ENCODE measurements at regions not wholly inside any gene's neighbourhood (a gene's known extent, or its start where the extent isn't known, plus 50 kb on each side); places are given as distances from the start of the nearest gene placed in this dataset.
"Not testable (repeated sequence)": the region's sequence is repeated elsewhere in the genome, so short reads cannot be mapped to it uniquely, and the experiment has no call there.

GRCh38 chr5:145442661-145443060 is 392.5 kb downstream of the PRELID2 start:
- ATAC-seq; intact Hi-C loops (cut with DNase I); DNase-seq (ENCODE audit: low spot score): not testable (repeated sequence)

DNA sequence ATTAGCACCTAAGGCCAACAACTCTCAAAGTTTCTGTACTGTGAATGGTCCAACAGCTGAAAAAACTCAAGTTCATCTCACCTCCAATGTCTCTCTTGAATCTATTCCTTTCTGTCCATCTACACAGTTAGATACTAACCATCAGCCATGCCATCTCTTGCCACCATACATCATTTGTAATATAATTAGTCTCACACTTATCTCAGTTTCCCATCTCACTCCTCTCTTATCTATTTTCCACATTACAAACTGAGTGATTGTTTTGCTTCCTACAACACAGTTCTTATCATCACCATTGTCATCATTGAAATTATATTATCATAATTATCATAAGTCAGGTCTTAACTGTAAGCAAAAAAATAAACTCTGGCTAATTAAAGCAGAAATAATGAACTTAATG is 393.9 kb downstream of the PRELID2 start:
- DNase-seq (ENCODE audit: low spot score), result no peak
- intact Hi-C loops (cut with DNase I), result no loop called here

DNA sequence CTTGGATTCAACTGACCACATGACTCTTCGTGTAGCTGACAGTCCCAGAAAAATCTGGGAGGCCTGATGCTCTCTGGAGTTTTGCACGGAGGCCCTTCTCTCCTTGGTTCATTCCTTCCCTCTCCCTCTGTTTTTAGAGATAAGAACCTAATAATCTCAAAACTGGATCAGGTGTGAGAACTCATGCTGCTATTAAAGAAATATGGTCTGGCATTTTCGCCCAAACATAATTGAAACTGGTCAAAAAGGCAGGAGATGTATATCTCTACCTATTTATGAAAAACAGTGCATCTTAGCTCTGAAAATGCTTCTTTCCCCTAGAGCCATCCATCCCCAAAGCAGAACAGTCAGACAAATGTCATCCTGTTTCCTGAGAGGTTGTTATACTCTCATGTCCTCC is 397.5 kb downstream of the PRELID2 start:
- DNase-seq (ENCODE audit: low spot score), result no peak
- intact Hi-C loops (cut with DNase I), result no loop called here
- ATAC-seq, result no peak

More for the DNA sequence above, 393.9 kb downstream of the PRELID2 start:
- no peak for ATAC-seq

DNA sequence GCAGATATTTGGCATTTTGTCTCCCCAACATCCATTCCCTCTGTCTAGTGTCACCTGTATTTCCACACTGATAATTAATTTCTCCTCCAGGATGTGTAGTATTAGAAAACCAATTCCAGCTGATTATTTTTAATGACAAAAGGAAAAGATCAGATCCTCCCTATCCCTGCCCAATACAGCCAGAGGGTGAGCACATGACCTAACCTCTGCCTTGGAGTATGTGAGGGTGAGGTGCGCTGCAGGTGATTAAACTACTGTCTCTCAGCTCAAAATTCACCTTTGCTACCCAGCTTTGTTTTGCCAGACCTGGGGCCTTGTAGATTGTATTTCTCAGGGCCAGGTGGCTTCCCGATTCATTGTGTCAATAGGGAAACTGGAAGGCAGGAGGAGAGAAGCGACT is 402.1 kb downstream of the PRELID2 start:
- ATAC-seq, result no peak
- intact Hi-C loops (cut with DNase I), result no loop called here

DNA sequence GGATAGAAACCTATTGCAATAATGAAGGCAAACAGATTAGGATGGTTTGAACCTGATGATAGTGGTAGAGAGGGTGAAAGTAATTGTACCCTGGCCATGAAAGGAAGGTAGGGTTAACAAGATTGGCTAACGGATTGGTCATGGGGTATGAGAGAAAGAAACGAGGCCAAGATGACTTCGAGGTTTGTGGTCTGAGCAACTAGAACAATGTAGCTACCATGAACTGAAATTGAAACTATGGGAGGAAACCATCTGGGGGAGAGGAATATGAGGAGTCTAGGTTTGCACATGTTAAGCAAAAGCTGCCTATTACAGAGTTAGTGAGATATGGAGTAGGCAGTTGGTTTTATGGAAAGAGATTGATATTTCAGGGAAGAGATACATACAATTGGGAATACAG is 406.0 kb downstream of the PRELID2 start:
- ATAC-seq, result no peak
- intact Hi-C loops (cut with DNase I), result no loop called here
- DNase-seq (ENCODE audit: low spot score), result no peak

More for the DNA sequence above, 402.1 kb downstream of the PRELID2 start:
- DNase-seq (ENCODE audit: low spot score), result no peak

GRCh38 chr5:145408048-145408341 is 427.1 kb downstream of the PRELID2 start:
- DNase-seq (ENCODE audit: low spot score), result no peak
- intact Hi-C loops (cut with DNase I), result no loop called here
- ATAC-seq, result no peak

GRCh38 chr5:145407300-145408047 is 427.7 kb downstream of the PRELID2 start:
- ATAC-seq (no peak), DNase-seq (ENCODE audit: low spot score) (no peak)
- intact Hi-C loops (cut with DNase I), result no loop called here

- DNase-seq (ENCODE audit: low spot score) (no peak), ATAC-seq (no peak)
- intact Hi-C loops (cut with DNase I), result no loop called here
Measured at GRCh38 chr5:145403992-145404391, 431.1 kb downstream of the PRELID2 start.

GRCh38 chr5:145396888-145397287 is 438.3 kb downstream of the PRELID2 start:
- ATAC-seq, result no peak
- intact Hi-C loops (cut with DNase I), result no loop called here

GRCh38 chr5:145395151-145395550 is 440.0 kb downstream of the PRELID2 start:
- intact Hi-C loops (cut with DNase I); ATAC-seq; DNase-seq (ENCODE audit: low spot score): not testable (repeated sequence)

More at GRCh38 chr5:145396888-145397287, 438.3 kb downstream of the PRELID2 start:
- no peak for DNase-seq (ENCODE audit: low spot score)

DNA sequence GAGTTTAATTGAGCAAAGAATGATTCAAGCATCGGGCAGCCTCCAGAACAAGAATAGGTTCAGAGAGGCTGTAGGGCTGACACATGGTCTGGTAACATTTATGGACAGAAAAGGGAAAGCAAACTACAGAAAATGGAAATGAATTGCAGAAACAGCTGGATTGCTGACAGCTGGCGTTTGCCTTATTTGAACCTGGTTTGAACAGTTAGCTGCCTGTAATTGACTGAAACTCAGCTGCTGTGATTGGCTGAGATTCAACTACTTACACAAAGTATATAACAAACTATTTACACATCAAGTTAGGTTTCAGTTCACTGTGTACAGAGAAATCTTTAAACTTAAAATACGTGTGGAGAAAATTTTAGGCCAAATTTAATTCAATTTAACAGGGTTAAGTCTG is 441.7 kb downstream of the PRELID2 start:
- DNase-seq (ENCODE audit: low spot score) (no peak), ATAC-seq (no peak)
- intact Hi-C loops (cut with DNase I), result no loop called here

DNA sequence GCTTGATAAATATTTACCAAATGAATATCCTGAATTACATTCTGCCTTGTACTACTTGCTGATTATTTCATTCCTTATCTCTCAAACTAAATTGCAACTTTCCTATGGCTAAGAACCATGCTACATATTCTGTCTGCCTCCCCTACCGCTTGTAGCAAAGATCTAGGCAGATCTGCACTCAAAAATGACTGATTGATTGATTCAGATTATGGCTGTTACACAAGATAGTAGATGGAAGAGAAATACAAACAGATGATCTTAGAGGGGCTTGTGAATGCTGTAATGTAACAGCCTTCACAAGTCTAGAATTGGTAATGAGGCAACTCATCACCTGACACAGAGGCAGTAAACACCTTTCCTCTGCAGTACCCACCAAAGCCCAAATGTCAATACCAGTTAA is 446.1 kb downstream of the PRELID2 start:
- ATAC-seq, result no peak
- no peak for DNase-seq (ENCODE audit: low spot score)
- intact Hi-C loops (cut with DNase I), result no loop called here

GRCh38 chr5:145385276-145385675 is 449.9 kb downstream of the PRELID2 start:
- ATAC-seq (no peak), DNase-seq (ENCODE audit: low spot score) (no peak)
- intact Hi-C loops (cut with DNase I), result no loop called here

DNA sequence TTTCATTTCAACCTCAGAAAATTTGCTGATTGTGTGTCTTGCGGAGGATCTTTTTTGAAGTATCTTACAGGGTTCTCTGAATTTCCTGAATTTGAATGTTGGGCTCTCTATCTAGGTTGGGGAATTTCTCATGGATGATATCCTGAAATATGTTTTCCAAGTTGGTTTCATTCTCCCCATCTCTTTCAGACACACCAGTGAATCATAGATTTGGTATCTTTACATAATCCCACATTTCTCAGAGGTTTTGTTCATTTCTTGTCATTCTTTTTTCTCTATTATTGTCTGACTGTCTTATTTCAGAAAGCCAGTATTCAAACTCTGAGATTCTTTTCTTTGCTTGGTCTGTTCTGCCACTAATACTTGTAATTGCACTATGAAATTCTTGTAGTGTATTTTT is 456.9 kb downstream of the PRELID2 start:
- intact Hi-C loops (cut with DNase I), result no loop called here
- ATAC-seq (no peak), DNase-seq (ENCODE audit: low spot score) (no peak)

- no peak for ATAC-seq
- DNase-seq (ENCODE audit: low spot score), result no peak
Measured at GRCh38 chr5:145375521-145375920, 459.6 kb downstream of the PRELID2 start.

DNA sequence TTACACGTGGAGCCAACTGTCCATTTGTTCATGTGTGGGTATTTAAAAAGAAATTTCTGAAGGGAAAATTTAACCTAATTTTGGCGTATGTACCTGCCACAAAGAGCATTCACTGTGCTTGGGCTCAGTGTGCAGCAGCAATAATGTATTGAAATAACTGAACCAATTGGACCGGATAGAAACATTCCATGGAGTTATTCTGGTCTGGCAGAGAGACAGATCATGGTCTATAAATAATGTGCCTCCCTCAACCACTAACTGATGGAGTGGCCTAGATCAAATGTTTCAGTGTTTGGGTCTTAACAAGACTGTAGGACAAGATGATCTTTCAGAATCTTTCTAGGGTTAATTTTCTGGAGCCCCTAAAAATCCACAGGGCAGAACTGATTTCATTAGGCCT is 469.7 kb downstream of the PRELID2 start:
- ATAC-seq (no peak), DNase-seq (ENCODE audit: low spot score) (no peak)
- intact Hi-C loops (cut with DNase I), result no loop called here

More at GRCh38 chr5:145375521-145375920, 459.6 kb downstream of the PRELID2 start:
- intact Hi-C loops (cut with DNase I), result no loop called here

DNA sequence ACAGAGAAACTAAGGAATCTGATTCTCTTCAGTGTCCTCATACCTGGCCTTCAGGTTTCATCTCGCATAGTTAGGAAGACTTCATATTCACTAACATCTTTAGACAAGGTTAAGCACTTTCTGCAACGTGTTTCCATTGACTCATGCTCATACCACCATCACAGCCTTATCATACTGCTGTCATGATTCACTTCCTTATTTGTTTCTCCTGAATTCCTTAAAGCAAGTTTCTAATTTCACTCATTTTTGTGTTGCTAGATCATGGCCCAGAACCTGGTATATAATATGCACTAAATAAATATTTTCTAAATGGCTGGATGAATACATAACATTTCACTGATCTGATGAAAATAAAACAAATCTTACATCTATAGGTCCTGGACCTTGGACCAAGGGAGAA is 472.9 kb downstream of the PRELID2 start:
- intact Hi-C loops (cut with DNase I), result no loop called here
- no peak for ATAC-seq
- no peak for DNase-seq (ENCODE audit: low spot score)

- ATAC-seq (no peak), DNase-seq (ENCODE audit: low spot score) (no peak)
- intact Hi-C loops (cut with DNase I), result no loop called here
Measured at GRCh38 chr5:145360936-145361335, 474.2 kb downstream of the PRELID2 start.

DNA sequence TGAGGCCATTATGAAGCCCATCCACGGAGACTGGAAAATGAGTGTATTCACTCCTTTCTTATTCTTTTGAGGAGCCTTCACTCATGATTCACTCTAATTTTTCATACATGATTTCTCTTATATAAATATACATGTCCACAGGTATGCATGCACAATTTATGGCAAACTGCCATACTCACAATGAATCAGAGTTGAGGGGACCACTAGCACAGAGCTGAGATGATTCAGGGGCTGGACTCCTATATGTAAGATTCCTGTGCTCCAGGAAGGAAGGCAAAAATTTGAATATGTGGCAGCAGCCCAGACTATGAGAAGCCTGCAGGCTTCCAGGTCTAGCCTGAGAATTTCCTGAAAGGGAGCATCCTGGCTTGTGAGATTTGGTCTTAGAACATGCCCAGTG is 484.6 kb downstream of the PRELID2 start:
- ATAC-seq (no peak), DNase-seq (ENCODE audit: low spot score) (no peak)
- intact Hi-C loops (cut with DNase I), result no loop called here

DNA sequence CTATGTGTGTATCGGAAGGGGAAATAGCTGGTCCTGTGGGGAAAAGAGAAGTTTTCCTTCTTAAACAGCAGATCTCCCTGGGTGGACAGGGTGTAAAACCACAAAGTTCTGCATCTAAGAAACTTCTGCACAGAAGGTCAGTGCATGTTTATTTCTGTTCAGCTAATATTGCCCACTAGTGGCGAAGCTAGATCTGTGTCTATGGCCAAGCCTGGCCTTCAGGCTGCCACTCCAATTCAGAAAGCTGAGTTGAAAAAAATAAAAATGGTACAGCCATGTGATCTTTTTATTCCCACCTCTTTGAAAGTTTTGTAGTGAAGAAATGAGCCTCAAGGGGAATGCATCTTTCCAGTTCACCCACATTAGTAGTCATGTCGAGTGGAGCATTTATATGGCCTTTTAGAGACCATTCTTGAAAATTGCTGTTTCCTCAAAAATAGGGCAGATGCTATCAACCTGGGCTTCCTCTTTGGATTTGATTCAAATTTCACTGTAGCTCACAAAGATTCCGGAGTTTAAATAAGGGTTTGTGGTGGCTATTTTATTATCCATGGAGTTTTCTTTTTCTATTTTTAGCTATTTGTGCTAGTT is 488.0 kb downstream of the PRELID2 start:
- intact Hi-C loops (cut with DNase I), result no loop called here
- no peak for ATAC-seq
- DNase-seq (ENCODE audit: low spot score), result no peak

All from sciatic nerve (tissue), 2 donors.